GM19395 (cell line): ENCODE measurements at regions not wholly inside any gene's neighbourhood (a gene's known extent, or its start where the extent isn't known, plus 50 kb on each side); places are given as distances from the start of the nearest gene placed in this dataset.

ENCODE experiments used
- ATAC-seq: cut with Tn5 transposase; IDR thresholded peaks from one replicate; pipeline ENCODE4 v1.9.1; 2021; ENCODE audit warnings: mild to moderate bottlenecking, moderate library complexity; ENCODE audit not compliant: unreplicated experiment

DNA sequence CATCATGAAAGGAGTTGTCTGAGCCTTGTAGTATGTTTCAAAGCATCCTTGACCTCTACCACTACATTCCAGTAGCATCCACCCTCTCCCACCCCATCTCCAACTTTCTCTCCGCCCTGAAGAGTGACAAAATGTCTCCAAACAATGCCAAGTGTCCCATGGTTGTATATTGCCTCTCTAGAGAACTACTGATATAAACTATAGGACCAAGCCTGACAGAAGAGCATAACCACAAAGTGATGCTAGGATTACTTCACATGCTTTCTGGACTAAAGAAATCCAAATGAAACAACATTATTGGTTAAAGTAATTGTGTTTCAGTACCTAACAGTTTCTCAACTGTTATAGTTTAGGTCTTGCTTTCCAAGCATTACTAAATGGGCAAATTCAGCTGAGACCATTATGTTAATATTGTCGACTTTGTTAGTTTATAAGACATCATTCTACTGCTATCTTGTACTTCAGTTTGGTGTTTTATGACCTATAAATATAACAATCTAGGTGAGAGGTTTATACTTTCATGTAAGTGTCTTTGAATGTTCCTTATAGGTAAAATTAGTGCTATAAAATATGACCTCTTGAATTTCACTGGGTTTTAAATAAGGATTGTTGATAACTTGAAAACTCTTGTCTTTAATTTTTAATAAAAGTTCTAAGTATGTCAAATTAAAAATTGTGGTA, 117.4 kb downstream of the SUCNR1 start:
- no peak for ATAC-seq

DNA sequence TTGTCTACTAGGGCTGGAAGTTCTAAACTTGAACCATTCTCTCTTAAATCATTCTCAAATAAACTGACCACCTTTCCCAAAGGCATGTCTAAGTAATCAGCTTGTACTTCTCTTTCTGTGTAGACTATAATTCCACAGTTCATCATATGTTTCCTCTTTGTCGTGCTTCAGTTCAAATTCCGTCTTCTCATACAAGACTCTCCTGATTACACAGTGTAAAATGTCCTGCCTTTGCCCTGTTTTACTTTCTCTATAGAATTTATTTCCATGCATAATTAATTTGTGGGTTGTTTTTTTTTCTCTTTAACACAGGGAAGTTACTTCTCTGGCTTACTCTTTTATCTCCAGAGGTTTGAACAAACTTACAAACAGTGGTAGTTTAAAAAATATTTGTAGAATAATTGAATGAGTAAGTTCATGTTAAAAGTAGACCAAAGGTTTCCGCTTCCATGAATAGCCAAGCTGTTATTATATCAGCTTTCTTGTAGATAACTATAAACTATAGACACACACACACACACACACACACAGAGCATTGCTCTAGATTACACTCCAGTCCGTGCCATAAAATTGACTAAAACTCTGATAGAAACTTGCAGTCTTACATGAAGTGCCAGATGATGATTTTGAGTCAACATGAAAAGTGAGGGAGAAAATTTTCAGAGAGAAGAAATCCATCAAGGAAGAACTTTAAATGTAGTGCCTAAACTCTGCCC, 119.0 kb downstream of the SUCNR1 start:
- no peak for ATAC-seq

DNA sequence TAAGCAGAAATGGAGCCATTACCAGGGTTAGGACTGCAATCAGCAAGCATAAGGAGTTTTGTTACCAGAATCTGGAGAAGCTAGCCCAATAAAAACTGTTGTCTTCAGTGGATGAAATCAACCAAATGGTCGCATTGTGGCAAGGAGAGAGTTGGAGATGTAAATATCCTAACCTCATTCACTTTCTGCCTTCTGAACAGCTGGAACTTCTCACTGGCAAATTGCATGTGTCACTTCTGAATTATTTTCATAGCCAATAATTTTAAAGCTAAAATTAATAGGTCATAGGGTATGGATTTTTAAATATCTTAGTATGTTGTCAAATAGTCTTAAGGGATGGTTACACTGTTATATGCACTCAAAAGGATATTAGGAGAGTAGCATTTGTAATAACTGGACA, 121.6 kb downstream of the SUCNR1 start:
- ATAC-seq: no peak

DNA sequence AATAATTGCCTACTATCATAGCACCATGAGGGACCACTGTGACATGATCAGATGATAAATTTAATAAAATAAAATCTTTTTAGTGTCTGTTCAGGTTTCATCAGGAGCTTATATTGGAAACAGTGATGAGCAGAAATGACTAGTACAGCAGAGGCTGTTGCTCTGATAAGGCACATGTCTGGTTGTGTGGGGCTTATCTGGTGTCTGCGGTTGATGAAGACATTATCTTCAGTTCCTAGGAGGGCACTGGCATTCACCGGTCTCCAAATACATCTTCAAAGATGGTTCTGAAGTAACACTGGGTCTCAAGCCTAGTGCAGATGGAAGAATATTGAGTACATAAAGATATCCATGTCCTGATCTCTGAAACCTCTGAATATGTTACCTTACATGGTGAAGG, 125.3 kb downstream of the SUCNR1 start:
- no peak for ATAC-seq

DNA sequence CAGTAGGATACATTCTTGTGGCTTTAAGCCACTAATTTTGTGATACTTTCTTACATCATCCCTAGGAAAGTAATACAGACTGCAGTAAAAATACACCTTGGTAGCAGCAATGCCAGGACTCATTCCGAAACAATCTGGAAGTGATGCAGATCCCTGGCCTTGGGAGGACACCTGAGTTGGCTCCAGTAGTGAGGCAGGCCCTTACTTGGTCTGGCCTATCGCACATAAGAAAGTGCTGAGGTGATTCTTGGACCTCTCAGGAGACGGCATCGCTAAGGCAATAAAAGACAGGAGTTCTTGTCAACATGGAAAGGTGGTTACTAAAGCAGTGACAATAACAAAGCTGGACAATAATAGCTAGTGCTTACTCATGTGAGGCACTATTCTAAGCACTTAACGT, 126.5 kb downstream of the SUCNR1 start:
- ATAC-seq: no peak

DNA sequence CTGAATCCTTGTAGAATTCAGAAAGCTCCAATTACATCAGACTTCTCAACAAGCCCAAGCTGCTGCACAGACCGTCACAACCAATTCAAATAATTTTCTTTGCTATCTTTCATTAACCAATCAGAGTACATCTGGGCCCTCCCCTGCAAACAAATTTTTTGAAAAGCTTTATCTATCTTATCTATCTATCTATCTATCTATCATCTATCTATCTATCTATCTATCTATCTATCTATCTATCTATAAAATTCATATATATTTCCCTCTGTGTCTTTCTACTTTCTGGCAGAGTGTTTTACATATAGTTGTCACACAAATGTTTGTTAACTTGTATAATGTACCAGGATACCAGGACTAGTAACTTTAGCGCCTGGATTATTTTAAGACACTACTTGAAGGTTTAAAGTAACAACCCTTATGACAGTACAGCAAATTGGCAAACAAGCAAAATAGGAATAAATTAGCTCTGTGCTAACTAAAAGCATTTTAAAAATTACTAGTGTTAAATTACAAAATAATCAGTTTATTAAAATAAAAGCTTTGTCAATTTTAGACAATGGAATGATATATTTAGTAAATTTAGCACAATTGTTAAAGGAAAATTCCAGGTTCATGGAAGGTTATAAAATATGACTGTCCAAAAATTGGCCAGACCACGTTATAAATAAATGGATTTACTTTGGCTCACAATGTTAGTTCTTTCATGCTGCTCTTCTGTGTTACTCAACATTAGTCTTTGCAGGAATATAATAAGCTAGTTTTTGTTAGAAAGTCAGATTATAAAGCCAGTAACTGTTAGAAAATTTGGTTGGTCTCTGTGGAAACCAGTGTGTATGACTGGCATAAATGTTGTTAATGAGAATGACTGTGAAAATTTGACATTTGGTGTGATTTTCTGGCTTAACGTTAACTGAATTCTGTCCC, 138.6 kb downstream of the SUCNR1 start:
- no peak for ATAC-seq

DNA sequence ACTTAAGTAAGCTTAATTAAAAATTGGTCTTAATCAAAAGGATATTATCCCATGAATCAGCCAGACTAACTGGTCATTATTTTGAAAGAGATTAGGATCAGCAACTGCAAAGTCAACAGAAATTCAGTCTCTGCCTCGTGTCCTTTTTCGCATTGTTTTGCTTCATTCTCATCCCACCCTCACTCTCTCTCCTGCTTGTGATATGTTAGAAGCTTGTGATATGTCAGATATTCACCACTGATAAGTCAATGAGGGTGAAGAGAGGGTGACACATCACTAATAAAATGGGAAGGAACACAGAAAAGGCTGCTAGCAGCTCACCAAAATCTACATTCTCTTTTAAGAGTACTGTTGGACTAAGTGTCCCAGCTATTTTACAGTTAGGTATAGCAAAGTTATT, 146.1 kb downstream of the SUCNR1 start:
- no peak for ATAC-seq

DNA sequence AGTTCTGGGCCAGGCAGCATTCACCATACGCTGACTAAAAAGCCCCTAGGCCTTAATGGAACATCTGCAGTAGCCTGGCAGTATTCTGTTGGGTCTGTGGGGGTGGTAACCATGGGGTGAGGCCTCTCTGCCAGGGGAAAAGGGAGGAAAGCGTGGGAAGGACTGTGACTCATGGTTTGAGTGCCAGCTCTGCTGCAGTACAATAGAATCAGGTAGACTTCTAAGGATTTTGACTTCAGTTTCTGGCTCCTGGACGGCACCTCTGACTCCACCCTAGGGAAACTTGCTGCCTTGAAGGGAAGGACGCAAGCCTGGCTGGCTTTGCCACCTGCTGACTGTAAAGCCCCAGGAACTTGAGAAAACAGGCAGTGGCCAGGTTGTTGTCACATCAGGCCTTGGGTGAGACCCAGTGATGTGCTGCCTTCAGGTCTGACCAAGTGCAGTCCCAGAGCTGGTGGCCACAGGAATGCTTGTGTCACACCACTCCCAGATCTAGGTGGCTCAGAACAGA, 148.6 kb downstream of the SUCNR1 start:
- ATAC-seq: no peak

DNA sequence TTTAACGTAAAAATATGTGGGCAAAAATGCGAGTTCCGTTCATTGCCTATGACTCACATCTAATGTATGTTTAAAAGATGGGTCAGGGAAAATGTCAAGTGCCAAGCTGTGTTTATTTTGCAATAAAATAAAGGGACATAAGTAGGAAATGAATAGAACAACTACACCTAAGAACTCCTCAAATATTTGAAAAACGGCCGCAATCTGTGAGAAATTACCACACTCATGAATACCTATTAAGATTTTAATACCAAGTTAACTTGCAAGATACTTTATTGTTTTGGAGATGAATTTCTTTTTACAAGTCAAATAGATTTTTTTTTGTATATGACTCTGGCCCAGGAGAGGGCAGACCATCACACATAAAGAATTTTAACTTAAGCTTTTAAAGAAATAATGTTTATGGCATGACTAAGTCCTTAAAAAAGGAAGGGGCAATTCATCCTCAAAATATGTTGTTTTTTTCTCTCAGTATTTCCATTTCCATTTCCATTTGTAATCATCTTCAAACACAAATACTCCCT, 152.7 kb downstream of the SUCNR1 start:
- no peak for ATAC-seq

DNA sequence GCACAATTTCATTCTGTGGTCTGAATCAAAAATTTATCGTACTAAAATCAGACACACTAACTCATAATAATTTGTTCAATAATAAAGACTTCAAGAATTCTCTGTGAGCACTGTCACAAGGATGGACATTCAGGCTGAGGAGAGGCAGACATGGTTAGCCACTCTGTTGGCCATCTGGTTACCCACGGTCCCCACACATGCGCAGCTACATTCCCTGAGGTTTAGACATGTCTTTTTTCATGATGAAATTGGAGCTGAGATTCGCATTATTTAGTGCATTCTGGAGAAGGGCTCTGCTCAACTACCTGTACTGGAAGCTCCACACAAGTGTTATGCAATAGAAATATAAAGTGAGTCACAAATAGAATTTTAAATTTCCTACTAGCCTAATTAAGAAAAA, 156.9 kb downstream of the SUCNR1 start:
- no peak for ATAC-seq

DNA sequence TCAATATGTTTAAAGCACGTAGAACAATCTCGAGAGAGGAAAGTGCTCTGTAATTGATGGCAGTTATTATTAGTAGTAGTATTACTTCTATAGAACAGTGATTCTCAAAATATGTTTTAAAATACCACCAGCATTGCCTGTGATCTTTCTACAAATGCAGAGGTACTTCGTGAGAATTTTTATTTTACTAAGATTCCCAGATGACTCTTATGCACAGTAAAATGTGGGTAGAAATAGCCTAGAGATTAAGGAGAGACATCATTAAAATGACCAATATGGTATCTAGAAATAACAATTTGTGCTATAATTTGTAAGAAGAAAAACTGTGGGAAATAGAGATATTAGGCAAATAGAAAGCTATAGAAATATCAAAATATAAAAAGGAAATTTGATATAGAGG, 157.9 kb downstream of the SUCNR1 start:
- no peak for ATAC-seq

DNA sequence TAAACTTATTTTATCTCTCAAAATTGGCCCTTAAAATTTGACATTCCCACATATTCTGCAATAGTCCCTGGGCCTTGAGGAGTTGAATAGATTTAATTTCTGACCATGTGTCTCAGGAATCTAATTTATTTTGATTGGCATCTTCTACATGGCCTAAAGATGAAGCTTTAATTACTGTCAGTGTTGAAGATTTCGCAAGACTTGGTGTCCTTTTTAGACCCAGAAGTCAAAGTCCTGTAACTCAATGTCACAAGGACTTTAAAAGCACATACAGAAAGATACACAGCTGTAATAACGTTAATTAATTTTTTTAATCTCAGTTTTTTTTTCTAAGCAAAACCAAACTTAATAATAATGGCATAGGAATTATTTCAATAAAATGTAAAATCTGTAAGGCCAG, 163.9 kb downstream of the SUCNR1 start:
- ATAC-seq: no peak

DNA sequence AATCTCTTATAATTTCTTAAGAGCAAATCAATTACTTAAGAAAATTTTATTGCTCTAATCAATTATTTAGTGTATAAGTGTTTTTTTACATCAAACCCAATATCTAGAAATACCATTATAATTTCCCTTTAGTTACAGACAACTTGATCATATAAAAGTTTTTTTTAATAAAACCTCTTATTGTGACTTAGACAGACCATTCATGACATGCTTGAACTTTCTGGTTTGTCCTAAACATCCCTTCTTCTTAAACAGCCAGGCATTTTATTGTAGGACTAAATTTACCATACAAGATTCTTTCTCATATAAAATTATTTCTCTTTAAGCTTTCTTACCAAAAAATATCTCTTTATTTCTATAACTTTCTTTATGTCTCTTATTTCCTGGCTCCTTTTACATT, 164.5 kb downstream of the SUCNR1 start:
- no peak for ATAC-seq

DNA sequence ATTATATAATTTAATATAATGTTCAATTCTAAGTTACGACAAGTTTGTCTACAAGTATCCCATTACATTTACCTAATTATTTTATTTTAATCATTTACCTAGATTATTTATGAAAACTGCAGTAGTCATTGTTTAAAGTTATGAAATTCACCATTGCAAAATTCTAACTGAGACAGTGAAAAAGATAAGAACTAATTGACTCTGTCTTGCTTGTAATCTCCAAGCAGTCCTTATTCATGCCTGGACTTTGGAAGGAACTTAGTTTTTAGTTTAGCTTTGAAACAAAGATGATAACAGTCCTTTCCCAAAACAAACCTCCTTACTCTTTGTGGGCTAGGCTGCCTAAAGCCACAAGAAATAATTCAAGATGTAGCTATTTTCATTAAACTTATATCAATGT, 165.0 kb downstream of the SUCNR1 start:
- ATAC-seq: no peak

DNA sequence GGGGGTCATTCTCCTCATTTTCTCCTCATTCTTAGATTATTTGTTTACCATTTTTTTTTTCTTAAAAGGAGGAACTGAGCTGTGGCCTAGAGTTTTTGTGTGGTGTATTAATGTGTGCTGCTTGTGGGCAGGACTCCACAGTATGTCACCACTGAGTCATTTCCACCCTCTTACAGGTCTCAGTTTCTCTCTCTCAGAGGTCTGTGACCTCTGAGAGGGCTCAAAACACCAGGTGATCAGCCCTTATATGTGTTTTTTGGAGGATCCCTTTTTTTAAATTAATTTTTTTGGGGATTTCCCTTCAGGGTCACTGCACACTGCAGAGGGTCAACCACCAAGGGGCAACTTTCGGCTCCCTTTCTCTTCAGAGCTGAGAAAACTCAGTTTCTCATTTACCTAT, 166.4 kb downstream of the SUCNR1 start:
- ATAC-seq: peak; percentile 99

DNA sequence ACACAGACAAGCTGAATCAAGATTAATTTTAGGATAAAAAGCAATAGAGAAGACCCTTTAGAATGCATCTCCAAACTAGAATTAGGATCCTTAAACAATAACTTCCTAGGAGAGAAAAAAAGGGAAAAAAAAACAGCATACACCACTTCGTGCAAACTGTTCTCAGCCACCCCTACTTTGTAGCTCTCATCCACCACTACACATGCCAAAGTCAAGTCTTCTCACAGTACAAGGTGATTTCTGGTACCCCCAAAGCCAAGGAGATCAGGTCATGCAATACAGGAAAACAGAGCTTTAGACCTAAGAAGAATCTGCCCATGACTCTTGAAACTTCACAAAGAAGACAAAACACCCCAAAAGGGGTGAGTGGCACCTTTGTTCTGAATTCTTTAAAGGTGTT, 166.9 kb downstream of the SUCNR1 start:
- peak; percentile 28 for ATAC-seq

DNA sequence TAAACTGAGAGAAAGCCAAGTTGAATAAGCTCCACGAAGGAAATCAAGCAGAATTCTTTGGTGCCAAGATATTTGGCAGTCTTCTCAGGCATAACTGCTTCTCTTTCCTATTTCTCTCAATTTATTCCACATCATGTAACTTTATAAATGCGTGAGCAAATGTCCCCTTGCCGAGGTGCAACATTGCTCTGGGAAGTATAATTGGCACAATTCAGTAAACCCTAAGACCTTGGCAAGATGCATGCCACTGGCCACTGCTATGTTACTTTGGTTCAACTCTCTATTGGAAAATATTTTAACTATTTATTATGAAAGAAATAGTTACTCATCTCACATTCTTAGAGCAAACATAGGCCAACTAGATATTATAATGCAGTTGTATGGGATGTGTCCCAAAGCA, 170.2 kb downstream of the SUCNR1 start:
- ATAC-seq: no peak

DNA sequence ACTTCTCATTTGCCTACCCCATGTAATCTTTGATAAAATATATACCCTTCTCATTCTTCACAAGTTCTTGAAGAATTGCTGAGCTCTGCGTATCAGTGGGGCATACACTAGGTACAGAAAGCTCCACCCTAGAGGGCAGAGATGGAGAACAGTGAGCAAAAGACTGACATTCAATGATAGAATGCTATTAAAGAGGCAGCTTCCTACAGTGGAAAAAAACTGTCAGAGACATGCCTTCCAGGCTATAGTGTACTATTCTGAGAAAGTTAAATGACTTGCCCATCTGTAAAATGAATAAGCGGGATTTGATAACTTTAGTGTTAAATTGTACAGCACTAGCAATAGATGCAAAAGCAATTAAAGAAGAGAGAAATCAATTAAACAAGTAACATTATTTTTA, 172.8 kb downstream of the SUCNR1 start:
- ATAC-seq: no peak

DNA sequence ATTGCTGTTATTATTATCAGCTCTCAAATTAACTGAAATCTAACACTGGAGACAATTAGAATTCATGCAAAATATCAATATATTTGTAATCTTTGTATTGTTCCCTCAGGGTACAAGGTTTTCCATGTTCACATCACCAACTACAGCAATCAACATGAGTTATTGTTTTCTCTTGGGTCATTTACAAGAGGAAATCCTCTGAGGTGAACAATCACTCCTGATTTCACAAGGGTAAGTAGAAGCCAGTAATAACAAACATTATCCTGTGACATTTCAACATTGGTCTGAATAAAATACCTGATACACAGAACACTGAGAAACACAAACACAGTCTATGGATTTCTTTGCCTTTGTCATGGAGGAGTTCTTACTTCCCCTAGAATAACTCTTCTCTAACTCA, 174.0 kb downstream of the SUCNR1 start:
- ATAC-seq: no peak

DNA sequence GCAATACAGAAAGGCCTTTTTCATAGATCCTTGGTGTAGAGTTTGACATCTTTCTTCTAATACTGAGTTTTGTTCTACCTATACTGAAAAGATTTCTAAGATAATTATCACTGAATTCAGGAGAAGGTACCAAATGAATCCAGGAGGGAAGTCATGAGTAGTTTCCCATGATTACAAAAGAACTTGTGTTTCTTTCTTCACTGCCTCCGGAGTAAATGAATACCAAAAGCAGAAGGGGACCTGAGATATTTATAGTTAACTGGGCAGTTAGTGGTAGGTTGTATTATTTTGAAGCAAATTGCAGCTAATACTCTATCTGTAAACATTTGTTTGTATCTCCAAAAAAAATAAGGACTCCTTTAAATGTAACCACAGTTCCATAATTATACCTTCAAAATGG, 175.4 kb downstream of the SUCNR1 start:
- no peak for ATAC-seq

DNA sequence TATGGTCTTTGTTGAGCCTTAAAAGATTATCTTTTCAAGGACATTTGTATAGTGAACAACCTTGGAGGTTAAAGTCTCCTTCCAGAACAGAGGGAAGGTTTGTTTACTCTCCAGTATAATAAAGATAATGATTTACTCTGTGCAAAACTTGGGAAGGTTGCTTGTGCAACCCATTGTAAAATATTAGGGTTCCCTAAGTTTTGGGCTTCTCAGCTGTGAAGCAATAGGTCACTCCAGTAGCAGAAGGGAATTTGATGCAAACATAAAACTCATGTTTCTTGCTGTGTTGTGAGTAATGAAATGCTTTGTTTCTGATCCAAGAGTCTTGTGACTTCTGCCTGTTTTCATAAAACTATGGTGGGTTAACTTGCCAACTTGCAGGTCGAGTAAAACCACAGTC, 177.5 kb downstream of the SUCNR1 start:
- ATAC-seq: no peak
